ELR (cell line): ENCODE measurements at regions not wholly inside any gene's neighbourhood (a gene's known extent, or its start where the extent isn't known, plus 50 kb on each side); places are given as distances from the start of the nearest gene placed in this dataset.
A peak's percentile ranks its signal among the peaks of the same experiment; 100 is the strongest.
"Not testable (repeated sequence)": the region's sequence is repeated elsewhere in the genome, so short reads cannot be mapped to it uniquely, and the experiment has no call there.

ENCODE experiments used
- DNase-seq: peaks from one replicate; pipeline ENCODE4 v3.0.0-alpha.2; 2015; ENCODE audit warnings: low read depth

GRCh38 chr13:108003626-108004025, 211.7 kb downstream of the LIG4 start:
- DNase-seq, result no peak

DNA sequence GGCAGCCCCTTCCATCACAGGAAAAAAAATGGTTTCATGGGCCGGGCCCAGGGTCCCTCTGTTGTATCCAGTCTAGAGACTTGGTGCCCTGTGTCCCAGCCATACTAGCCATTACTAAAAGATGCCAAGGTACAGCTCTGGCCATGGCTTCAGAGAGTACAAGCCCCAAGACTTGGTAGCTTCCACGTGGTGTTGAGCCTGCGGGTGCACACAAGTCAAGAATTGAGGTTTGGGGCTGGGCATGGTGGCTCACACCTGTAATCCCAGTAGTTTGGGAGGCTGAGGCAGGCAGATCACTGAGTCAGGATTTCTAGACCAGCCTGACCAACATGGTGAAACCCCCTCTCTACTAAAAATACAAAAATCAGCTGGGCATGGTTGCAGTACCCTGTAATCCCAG, 214.3 kb downstream of the LIG4 start:
- DNase-seq, result no peak

DNA sequence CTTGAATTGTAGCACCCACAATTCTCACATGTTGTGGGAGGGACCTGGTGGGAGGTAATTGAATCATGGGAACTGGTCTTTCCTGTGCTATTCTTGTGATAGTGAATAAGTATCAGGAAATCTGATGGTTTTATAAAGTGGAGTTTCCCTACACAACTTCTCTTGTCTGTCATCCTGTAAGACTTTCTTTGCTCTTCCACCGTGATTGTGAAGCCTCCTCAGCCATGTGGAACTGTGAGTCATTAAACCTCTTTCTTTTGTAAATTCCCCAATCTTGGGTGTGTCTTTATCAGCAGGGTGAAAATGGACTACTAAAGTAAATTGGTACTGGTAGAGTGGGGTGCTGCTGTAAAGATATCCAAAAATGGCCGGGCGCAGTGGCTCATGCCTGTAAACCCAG, 215.6 kb downstream of the LIG4 start:
- DNase-seq, result no peak

DNA sequence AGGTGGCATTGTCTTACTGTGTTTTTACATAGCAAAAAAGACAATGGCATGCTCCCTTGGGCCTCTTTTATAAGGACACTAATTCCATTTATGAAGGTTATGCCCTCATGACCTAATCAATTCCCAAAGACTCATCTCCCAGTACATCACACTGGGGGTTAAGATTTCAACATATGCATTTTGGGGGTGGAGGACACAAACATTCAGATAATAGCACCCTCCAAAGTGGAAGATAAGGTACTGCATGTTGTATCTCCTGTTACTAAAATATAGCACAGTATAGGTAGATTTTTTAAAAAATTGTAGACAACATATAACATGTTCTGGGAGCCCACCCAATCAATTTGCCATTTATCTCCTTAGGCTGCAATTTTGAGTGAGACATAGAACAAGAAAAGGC, 221.2 kb downstream of the LIG4 start:
- DNase-seq, result no peak

GRCh38 chr13:107993239-107993949, 221.9 kb downstream of the LIG4 start:
- peak; percentile 0 for DNase-seq

DNA sequence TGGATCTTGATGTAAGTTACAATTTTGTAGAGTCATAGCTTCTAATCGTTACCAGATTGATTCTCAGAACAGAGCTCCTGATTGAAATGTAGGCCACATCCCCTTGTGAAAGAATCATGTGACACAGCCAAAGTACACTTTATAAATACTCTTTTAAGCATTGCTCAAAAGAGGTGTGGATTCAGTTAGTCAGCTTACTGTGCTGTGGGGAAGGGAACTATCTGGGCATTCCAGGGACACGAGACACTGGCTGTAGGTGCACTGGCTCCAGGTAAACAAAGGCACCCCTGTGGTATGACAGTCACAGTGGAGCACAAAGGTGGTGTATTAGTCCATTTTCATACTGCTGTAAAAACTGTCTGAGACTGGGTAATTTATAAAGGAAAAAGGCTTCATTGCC, 222.8 kb downstream of the LIG4 start:
- DNase-seq, result no peak

DNA sequence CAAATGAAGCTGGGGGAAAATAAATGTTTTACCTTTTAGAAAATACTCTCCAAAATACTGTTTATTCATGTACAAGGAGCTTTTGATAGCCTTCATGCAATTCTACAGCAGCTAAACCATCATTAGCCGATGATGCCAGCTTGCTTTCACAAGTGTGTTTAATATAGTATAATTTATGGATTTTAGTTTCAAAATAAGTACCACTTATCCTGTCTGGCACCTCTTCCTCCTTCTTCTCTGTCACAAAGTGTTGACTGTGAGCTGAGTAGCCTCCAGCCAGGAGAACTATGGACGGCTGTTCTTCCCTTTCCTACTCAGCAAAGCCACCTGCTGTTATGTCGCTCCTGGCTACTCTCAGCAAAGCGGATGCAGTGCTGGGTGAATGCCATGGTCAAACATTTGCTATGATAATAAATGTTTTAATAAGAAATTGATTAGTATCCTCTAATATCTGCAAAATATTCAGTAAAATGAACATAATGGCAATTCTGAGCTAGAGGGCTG, 238.2 kb downstream of the LIG4 start:
- DNase-seq, result no peak

GRCh38 chr13:107976628-107977027, 238.7 kb downstream of the LIG4 start:
- no peak for DNase-seq

DNA sequence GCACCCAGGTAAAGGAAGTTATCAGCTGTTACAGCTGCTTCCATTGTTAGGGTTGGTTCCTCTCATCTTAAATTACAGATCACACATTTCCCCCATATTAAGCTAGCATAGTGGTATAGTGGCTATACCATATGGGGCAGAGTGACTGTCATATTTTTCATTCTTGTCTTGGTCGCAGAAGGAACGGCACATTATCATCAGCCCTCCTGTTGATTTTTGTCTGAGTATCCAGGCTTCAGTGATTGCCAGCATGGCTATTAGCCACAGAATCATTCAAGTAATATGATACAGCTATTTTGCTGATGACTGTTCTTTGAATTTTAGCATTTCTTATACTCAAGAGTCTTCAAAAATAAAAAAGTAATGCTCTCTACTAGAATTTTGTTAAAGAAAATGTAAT, 240.9 kb downstream of the LIG4 start:
- no peak for DNase-seq

- no peak for DNase-seq
Measured at GRCh38 chr13:107969546-107969945, 245.8 kb downstream of the LIG4 start.

GRCh38 chr13:107968470-107968869, 246.9 kb downstream of the LIG4 start:
- no peak for DNase-seq

GRCh38 chr13:107964395-107964794, 250.9 kb downstream of the LIG4 start:
- no peak for DNase-seq

DNA sequence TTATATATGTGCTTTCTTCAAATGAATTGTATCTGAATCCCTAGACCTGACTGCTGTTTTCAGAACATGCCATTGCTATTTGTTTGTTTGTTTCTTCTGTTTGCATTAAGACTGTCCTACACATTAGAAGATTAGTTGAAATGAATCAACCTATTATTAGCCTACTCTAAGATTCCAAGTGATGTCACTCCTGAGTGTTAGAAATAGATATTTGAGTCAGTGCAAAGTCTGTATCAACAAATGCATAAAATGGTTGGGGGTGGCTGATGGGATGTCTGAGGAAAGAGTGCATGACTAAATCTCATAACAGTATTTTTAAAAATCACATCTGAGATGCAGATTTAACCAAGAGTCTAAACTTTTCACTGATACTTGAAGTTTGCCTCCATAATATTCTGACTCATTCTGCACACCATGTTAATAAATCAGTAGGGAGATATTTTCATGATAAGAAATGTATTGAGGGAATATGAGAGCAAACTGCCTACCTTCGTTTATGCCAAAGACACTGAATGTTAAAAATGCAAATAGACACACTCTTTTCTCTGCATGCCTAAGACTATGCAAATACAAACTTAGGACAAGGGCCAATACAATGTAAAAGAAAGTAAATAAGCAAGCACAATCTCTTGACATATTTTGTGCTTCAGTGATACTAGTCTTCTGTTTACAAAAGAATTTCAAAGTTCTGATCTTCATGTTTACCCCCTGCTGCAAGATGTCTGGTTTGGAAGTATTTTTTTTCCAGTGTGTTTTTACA, 253.3 kb downstream of the LIG4 start:
- no peak for DNase-seq

DNA sequence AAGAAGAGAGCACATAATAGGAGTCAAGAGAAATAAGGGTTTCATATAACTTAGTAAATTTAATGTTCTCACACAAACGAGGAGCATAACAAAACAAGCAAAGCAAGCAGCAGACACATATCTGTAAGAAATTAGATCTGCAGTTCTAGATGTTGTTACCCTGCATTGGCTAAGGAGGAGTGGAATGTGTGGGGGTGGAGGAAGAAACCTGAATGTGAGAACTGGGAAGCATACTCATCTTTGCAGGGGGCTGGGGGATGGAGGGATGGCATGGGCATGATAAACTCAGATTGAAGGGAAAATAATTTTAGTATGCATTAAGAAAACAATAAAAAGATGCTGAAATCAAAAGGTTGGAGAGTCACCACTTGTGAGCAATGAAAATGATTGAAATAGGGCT, 255.0 kb downstream of the LIG4 start:
- no peak for DNase-seq

- DNase-seq, result no peak
Measured at GRCh38 chr13:107956889-107957288, 258.4 kb downstream of the LIG4 start.

DNA sequence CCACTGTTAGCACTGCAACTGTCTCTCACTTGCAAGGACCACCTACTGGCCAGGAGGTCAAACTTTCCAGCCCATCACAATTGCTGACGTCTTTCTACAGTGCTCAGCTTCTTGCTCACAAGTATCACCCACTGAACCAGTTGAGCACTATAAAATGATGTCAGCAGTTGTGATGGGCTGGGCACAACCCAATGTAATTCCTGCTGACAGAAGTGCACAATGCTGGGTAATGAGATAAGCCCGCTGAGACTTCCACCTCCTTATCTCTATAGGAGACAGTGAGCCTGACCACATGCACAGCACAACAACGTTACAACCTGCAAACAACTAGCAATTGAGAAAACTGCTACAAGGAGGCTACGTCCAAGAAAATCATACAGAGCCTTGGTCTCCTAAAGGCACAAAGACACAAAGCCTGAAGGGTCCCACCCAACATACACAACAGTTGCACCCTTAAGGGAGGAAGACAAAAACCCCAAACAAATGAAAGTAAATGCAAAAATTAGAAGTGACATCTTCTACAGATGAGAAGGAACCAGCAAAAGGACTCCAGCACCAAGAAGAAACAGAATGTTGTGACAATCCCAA, 273.2 kb downstream of the LIG4 start:
- no peak for DNase-seq

GRCh38 chr13:107941345-107942029, 273.8 kb downstream of the LIG4 start:
- no peak for DNase-seq

- DNase-seq, result no peak
Measured at GRCh38 chr13:107937848-107938247, 277.5 kb downstream of the LIG4 start.

DNA sequence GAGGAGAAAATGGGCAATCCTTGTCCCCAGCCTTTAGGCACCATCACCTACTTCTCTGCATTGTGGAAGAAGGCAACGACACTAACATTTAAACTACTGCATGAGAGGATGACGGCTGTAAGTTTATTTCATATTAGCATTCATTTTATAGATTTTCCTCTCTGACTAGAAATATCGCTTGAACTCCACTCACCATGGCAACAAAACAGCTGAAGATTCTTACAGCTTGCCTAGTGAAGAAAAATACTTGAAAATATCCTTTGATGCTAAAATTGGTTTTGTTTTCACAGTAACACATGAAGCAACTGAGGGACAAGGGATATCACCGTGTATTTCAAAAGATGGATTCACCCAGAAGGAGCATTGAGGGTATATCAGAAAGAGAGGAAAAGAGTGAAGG, 284.3 kb downstream of the LIG4 start:
- no peak for DNase-seq

DNA sequence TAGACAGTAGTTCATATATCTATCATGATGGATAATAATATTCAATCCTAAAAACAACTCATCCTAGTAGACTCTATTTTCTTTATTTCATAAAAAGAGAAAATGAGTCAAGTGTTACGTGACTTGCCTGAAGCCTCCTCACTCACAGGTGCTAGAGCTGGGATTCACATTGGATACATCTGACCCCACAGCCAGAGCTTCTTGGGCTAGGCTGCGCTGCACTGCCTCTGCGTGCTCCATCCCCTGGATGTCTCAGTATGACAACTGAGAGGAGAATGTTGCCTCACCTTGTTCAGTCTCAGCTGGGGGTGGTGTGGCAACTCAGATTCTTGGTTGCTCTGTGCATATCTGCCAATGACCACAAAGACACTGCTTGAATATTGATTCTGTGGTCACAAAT, 286.6 kb downstream of the LIG4 start:
- no peak for DNase-seq

- DNase-seq, result no peak
Measured at GRCh38 chr13:107927557-107927956, 287.8 kb downstream of the LIG4 start.

- DNase-seq, result not testable (repeated sequence)
Measured at GRCh38 chr13:107926515-107926914, 288.8 kb downstream of the LIG4 start.

- DNase-seq, result not testable (repeated sequence)
Measured at GRCh38 chr13:107916902-107917301, 298.4 kb downstream of the LIG4 start.
